H1 (cell line): ENCODE measurements at regions not wholly inside any gene's neighbourhood (a gene's known extent, or its start where the extent isn't known, plus 50 kb on each side); places are given as distances from the start of the nearest gene placed in this dataset.

Experiments used
- CTCF ChIA-PET: fragments of 300-600 bp; sonication (Branson Sonifier 250); formaldehyde crosslinking; loops from one replicate; lab custom pipeline; 2021; ENCODE audit not compliant: partially characterized antibody; lab: Charles Lee
- POLR2A ChIA-PET: fragments of 300-600 bp; sonication (Branson Sonifier 250); formaldehyde crosslinking; loops from one replicate; lab custom pipeline; 2021; ENCODE audit warnings: inconsistent platforms; ENCODE audit not compliant: partially characterized antibody; lab: Charles Lee
- DNase-seq, 2 experiments: peaks; one replicate each; pipeline versions ENCODE4 v3.0.0 to v3.0.0-alpha.2; 2010 to 2022; ENCODE audit warnings: low spot score in 2 of 2, low read depth in 1 of 2, mixed read lengths in 1 of 2
- FAIRE-seq: peaks from 2 replicates; lab custom pipeline; 2011; peaks lifted over from hg19 to GRCh38; lab: Jason Lieb, UNC
- H2AFZ ChIP-seq: 2 replicates; pipeline ENCODE4 v1.8.1; 2012; ENCODE audit warnings: low read length, inconsistent platforms
- H2AK5ac ChIP-seq: 2 replicates; pipeline ENCODE4 v1.6.1; 2013; ENCODE audit warnings: low read depth, low read length
- H2BK120ac ChIP-seq: replicated peaks from 2 replicates; pipeline ENCODE3; 2013; ENCODE audit warnings: low read depth, low read length, inconsistent platforms
- H2BK12ac ChIP-seq: 2 replicates; pipeline ENCODE4 v1.6.1; 2013; ENCODE audit warnings: low read depth, low read length
- H2BK15ac ChIP-seq: 2 replicates; pipeline ENCODE4 v1.6.1; 2013; ENCODE audit warnings: low read length
- H2BK20ac ChIP-seq: 2 replicates; pipeline ENCODE4 v1.6.1; 2013; ENCODE audit warnings: low read length
- H2BK5ac ChIP-seq: 2 replicates; pipeline ENCODE4 v1.6.1; 2013; ENCODE audit warnings: low read depth, low read length
- H3K14ac ChIP-seq: 2 replicates; pipeline ENCODE4 v1.6.1; 2013; ENCODE audit warnings: inconsistent platforms; ENCODE audit not compliant: insufficient read length
- H3K18ac ChIP-seq: 2 replicates; pipeline ENCODE4 v1.6.1; 2013; ENCODE audit warnings: low read length; ENCODE audit errors: extremely low read depth
- H3K23ac ChIP-seq: 2 replicates; pipeline ENCODE4 v1.6.1; 2013; ENCODE audit warnings: inconsistent platforms; ENCODE audit not compliant: insufficient read length
- H3K23me2 ChIP-seq: 2 replicates; pipeline ENCODE4 v1.6.1; 2013; ENCODE audit warnings: low read depth, low read length
- H3K27ac ChIP-seq: 2 replicates; pipeline ENCODE4 v1.6.1; 2011; ENCODE audit warnings: low read depth, low read length, inconsistent platforms
- H3K27me3 ChIP-seq, 4 experiments: replicated peaks in 1 of 4; 1 replicate in 1 of 4; 2 replicates in 3 of 4; pipeline versions ENCODE4 v1.6.1 to v1.8.1; 2011 to 2013; ENCODE audit warnings: low read length in 3 of 4, mild to moderate bottlenecking in 3 of 4, inconsistent platforms in 2 of 4, mixed read lengths in 2 of 4, moderate library complexity in 1 of 4; ENCODE audit not compliant: control insufficient read depth in 3 of 4, insufficient read depth in 3 of 4; ENCODE audit errors: extremely low read depth in 1 of 4
- H3K36me3 ChIP-seq, 4 experiments: 2 replicates each; pipeline versions ENCODE4 v1.6.1 to v1.8.1; 2011 to 2013; ENCODE audit warnings: mild to moderate bottlenecking in 4 of 4, low read length in 3 of 4, moderate library complexity in 2 of 4, control low read depth in 1 of 4, inconsistent platforms in 1 of 4; ENCODE audit not compliant: insufficient read depth in 4 of 4, control insufficient read depth in 2 of 4
- H3K4ac ChIP-seq: replicated peaks from 2 replicates; pipeline ENCODE3; 2013; ENCODE audit warnings: low read length, low read depth, mixed read lengths, inconsistent platforms; ENCODE audit not compliant: insufficient read length
- H3K4me1 ChIP-seq, 4 experiments: replicated peaks in 1 of 4; 1 replicate in 1 of 4; 2 replicates in 3 of 4; pipeline versions ENCODE4 v1.6.1 to v1.8.1; 2011 to 2013; ENCODE audit warnings: low read length in 3 of 4, inconsistent platforms in 2 of 4, mixed read lengths in 1 of 4; ENCODE audit not compliant: insufficient read depth in 4 of 4, control insufficient read depth in 3 of 4
- H3K4me2 ChIP-seq, 2 experiments: 2 replicates each; pipeline versions ENCODE4 v1.6.1 to v1.8.1; 2011 to 2013; ENCODE audit warnings: low read depth in 2 of 2, low read length in 2 of 2, control low read depth in 1 of 2, inconsistent platforms in 1 of 2, mild to moderate bottlenecking in 1 of 2; ENCODE audit not compliant: insufficient read depth in 1 of 2
- H3K4me3 ChIP-seq, 4 experiments: fragments of 200-600, 300-600 bp in 1 of 4; sonication (generic), shearing (Covaris generic), sonication (Bioruptor Twin) in 1 of 4; 2 replicates each; pipeline versions ENCODE4 v1.5.1 to v1.8.1; 2011 to 2016; ENCODE audit warnings: low read length in 4 of 4, low read depth in 3 of 4, control low read depth in 2 of 4, inconsistent platforms in 2 of 4, mild to moderate bottlenecking in 2 of 4, mixed read lengths in 1 of 4, moderate library complexity in 1 of 4; ENCODE audit not compliant: insufficient read depth in 2 of 4; ENCODE audit errors: extremely low read depth in 1 of 4
- H3K56ac ChIP-seq: replicated peaks from 2 replicates; pipeline ENCODE3; 2013; ENCODE audit warnings: low read depth, mild to moderate bottlenecking, mixed read lengths, low read length, inconsistent platforms; ENCODE audit not compliant: insufficient read length
- H3K79me1 ChIP-seq: 2 replicates; pipeline ENCODE4 v1.6.1; 2013; ENCODE audit warnings: low read depth, low read length, control low read depth
- H3K79me2 ChIP-seq, 2 experiments: 2 replicates each; pipeline versions ENCODE4 v1.6.1 to v1.8.1; 2012 to 2013; ENCODE audit warnings: low read length in 2 of 2, mild to moderate bottlenecking in 2 of 2, inconsistent platforms in 1 of 2; ENCODE audit not compliant: insufficient read depth in 2 of 2, control insufficient read depth in 1 of 2
- H3K9ac ChIP-seq, 4 experiments: replicated peaks in 1 of 4; 1 replicate in 1 of 4; 2 replicates in 3 of 4; pipeline versions ENCODE4 v1.6.1 to v1.8.1; 2011 to 2013; ENCODE audit warnings: low read depth in 3 of 4, low read length in 3 of 4, control low read depth in 2 of 4, mild to moderate bottlenecking in 2 of 4, moderate library complexity in 2 of 4, inconsistent platforms in 1 of 4; ENCODE audit errors: extremely low read depth in 1 of 4
- H3K9me3 ChIP-seq, 2 experiments: 2 replicates each; pipeline versions ENCODE4 v1.6.1 to v1.8.1; 2012 to 2013; ENCODE audit warnings: mild to moderate bottlenecking in 2 of 2, moderate library complexity in 2 of 2, control low read depth in 1 of 2, inconsistent platforms in 1 of 2, low read depth in 1 of 2, low read length in 1 of 2, mixed read lengths in 1 of 2; ENCODE audit not compliant: insufficient read depth in 2 of 2
- H4K20me1 ChIP-seq, 2 experiments: replicated peaks in 1 of 2; 2 replicates each; pipeline versions ENCODE3 to v1.8.1; 2011 to 2013; ENCODE audit warnings: inconsistent platforms in 2 of 2, low read length in 2 of 2, mild to moderate bottlenecking in 1 of 2; ENCODE audit not compliant: insufficient read depth in 2 of 2, control insufficient read depth in 1 of 2
- H4K5ac ChIP-seq: 2 replicates; pipeline ENCODE4 v1.6.1; 2013; ENCODE audit warnings: low read length, low read depth, mixed read lengths, inconsistent platforms; ENCODE audit not compliant: insufficient read length
- H4K8ac ChIP-seq: 2 replicates; pipeline ENCODE4 v1.8.0; 2013; ENCODE audit warnings: mild to moderate bottlenecking, moderate library complexity, low read length, inconsistent platforms; ENCODE audit not compliant: insufficient read depth; ENCODE audit errors: extremely low read depth
- H4K91ac ChIP-seq: replicated peaks from 2 replicates; pipeline ENCODE3; 2013; ENCODE audit warnings: low read length, mixed read lengths, inconsistent platforms; ENCODE audit not compliant: insufficient read length
- BRCA1 ChIP-seq: IDR thresholded peaks from 2 replicates; pipeline ENCODE4 v1.6.1; 2012; ENCODE audit warnings: low read depth, low read length, improper control_type of control experiment
- CHD1 ChIP-seq: IDR thresholded peaks from 2 replicates; pipeline ENCODE4 v1.6.1; 2012; ENCODE audit warnings: low read depth, low read length, improper control_type of control experiment
- RBBP5 ChIP-seq: IDR thresholded peaks from 2 replicates; pipeline ENCODE4 v1.7.1; 2012; ENCODE audit warnings: low read depth, mild to moderate bottlenecking, inconsistent platforms, low read length, moderate library complexity, borderline replicate concordance
- TCF12 ChIP-seq: IDR thresholded peaks from 2 replicates; pipeline ENCODE4 v1.6.1; 2011; ENCODE audit warnings: low read depth, mild to moderate bottlenecking, low read length
- WGBS, 2 experiments: shearing (Covaris generic) in 1 of 2; methylation state at CpG; one replicate each; pipeline versions ENCODE4 v1.1.6 to v1.1.7; 2013 to 2015; ENCODE audit warnings: low lambda C conversion rate in 2 of 2, mixed read lengths in 2 of 2, inconsistent platforms in 1 of 2, low coverage in 1 of 2, missing lambda C conversion rate in 1 of 2; ENCODE audit not compliant: insufficient replicate concordance in 2 of 2, insufficient coverage in 1 of 2, insufficient read length in 1 of 2; ENCODE audit errors: extremely low coverage in 1 of 2, missing lambda C conversion rate in 1 of 2; 5-methylcytosine and 5-hydroxymethylcytosine counted together

GRCh38 chr18:78579449-78579848, 400.2 kb upstream of the SALL3 start:
- H3K9ac ChIP-seq, result no peak overlapping the region
- no peak overlapping the region for H3K18ac ChIP-seq
- no peaks in the 10 kb centered on the region for H3K79me2 ChIP-seq
- no peak overlapping the region for H3K56ac ChIP-seq
- H3K27me3 ChIP-seq, result no peaks in the 10 kb centered on the region
- no peak overlapping the region for H2BK15ac ChIP-seq
- H3K9me3 ChIP-seq, result peaks cover 8 to 16% of the 10 kb centered on the region in 2 experiments
- POLR2A ChIA-PET, result no interaction called here
- no peak overlapping the region for H2AK5ac ChIP-seq
- H4K20me1 ChIP-seq, result no peaks in the 10 kb centered on the region
- no peaks in the 10 kb centered on the region for H3K79me1 ChIP-seq
- WGBS, 2 experiments, result 90% methylated on average over 2 of the region's 4 CpGs; no CpG with 5 or more reads in 1 of the 2 experiments
- H3K4me1 ChIP-seq, result peaks cover 0 to 3% (median 0%) of the 10 kb centered on the region in 4 experiments; a peak in 1 of 7 replicates
- no peak overlapping the region for H3K23ac ChIP-seq
- DNase-seq (no peak), FAIRE-seq (no peak)
- H3K36me3 ChIP-seq, result no peaks in the 10 kb centered on the region
- H4K8ac ChIP-seq, result no peak overlapping the region
- no peak overlapping the region for H3K27ac ChIP-seq
- CTCF ChIA-PET, result interaction anchor here (0.8 kb wide), 1 partner anchor 1605 kb away, joined by 3 read pairs; no protein-coding TSS in a partner anchor
- no peak overlapping the region for H2BK120ac ChIP-seq
- H2BK20ac ChIP-seq, result no peak overlapping the region
- no peak overlapping the region for H3K4me3 ChIP-seq
- H3K14ac ChIP-seq, result no peak overlapping the region
- no peak overlapping the region for H4K91ac ChIP-seq
- no peak overlapping the region for H2BK12ac ChIP-seq
- H4K5ac ChIP-seq, result no peak overlapping the region
- no peak overlapping the region for H2BK5ac ChIP-seq
- no peak overlapping the region for H3K4me2 ChIP-seq
- no peaks in the 10 kb centered on the region for H3K23me2 ChIP-seq
- no peak overlapping the region for H3K4ac ChIP-seq
- no peak overlapping the region for H2AFZ ChIP-seq
- TF ChIP-seq BRCA1, result no peak
- TF ChIP-seq RBBP5, result no peak
- no peak for TF ChIP-seq CHD1
- no peak for TF ChIP-seq TCF12
